H1 (cell line): ENCODE measurements at regions not wholly inside any gene's neighbourhood (a gene's known extent, or its start where the extent isn't known, plus 50 kb on each side); places are given as distances from the start of the nearest gene placed in this dataset.
"Not testable (repeated sequence)": the region's sequence is repeated elsewhere in the genome, so short reads cannot be mapped to it uniquely, and the experiment has no call there.

ENCODE experiments used
- CTCF ChIA-PET: fragments of 300-600 bp; sonication (Branson Sonifier 250); formaldehyde crosslinking; loops from one replicate; lab custom pipeline; 2021; ENCODE audit not compliant: partially characterized antibody; lab: Charles Lee
- POLR2A ChIA-PET: fragments of 300-600 bp; sonication (Branson Sonifier 250); formaldehyde crosslinking; loops from one replicate; lab custom pipeline; 2021; ENCODE audit warnings: inconsistent platforms; ENCODE audit not compliant: partially characterized antibody; lab: Charles Lee
- DNase-seq, 2 experiments: peaks; one replicate each; pipeline versions ENCODE4 v3.0.0 to v3.0.0-alpha.2; 2010 to 2022; ENCODE audit warnings: low spot score in 2 of 2, low read depth in 1 of 2, mixed read lengths in 1 of 2
- FAIRE-seq: peaks from 2 replicates; lab custom pipeline; 2011; peaks lifted over from hg19 to GRCh38; lab: Jason Lieb, UNC
- H2AFZ ChIP-seq: 2 replicates; pipeline ENCODE4 v1.8.1; 2012; ENCODE audit warnings: low read length, inconsistent platforms
- H2AK5ac ChIP-seq: 2 replicates; pipeline ENCODE4 v1.6.1; 2013; ENCODE audit warnings: low read depth, low read length
- H2BK120ac ChIP-seq: replicated peaks from 2 replicates; pipeline ENCODE3; 2013; ENCODE audit warnings: low read depth, low read length, inconsistent platforms
- H2BK12ac ChIP-seq: 2 replicates; pipeline ENCODE4 v1.6.1; 2013; ENCODE audit warnings: low read depth, low read length
- H2BK15ac ChIP-seq: 2 replicates; pipeline ENCODE4 v1.6.1; 2013; ENCODE audit warnings: low read length
- H2BK20ac ChIP-seq: 2 replicates; pipeline ENCODE4 v1.6.1; 2013; ENCODE audit warnings: low read length
- H2BK5ac ChIP-seq: 2 replicates; pipeline ENCODE4 v1.6.1; 2013; ENCODE audit warnings: low read depth, low read length
- H3K14ac ChIP-seq: 2 replicates; pipeline ENCODE4 v1.6.1; 2013; ENCODE audit warnings: inconsistent platforms; ENCODE audit not compliant: insufficient read length
- H3K18ac ChIP-seq: 2 replicates; pipeline ENCODE4 v1.6.1; 2013; ENCODE audit warnings: low read length; ENCODE audit errors: extremely low read depth
- H3K23ac ChIP-seq: 2 replicates; pipeline ENCODE4 v1.6.1; 2013; ENCODE audit warnings: inconsistent platforms; ENCODE audit not compliant: insufficient read length
- H3K23me2 ChIP-seq: 2 replicates; pipeline ENCODE4 v1.6.1; 2013; ENCODE audit warnings: low read depth, low read length
- H3K27ac ChIP-seq: 2 replicates; pipeline ENCODE4 v1.6.1; 2011; ENCODE audit warnings: low read depth, low read length, inconsistent platforms
- H3K27me3 ChIP-seq, 4 experiments: replicated peaks in 1 of 4; 1 replicate in 1 of 4; 2 replicates in 3 of 4; pipeline versions ENCODE4 v1.6.1 to v1.8.1; 2011 to 2013; ENCODE audit warnings: low read length in 3 of 4, mild to moderate bottlenecking in 3 of 4, inconsistent platforms in 2 of 4, mixed read lengths in 2 of 4, moderate library complexity in 1 of 4; ENCODE audit not compliant: control insufficient read depth in 3 of 4, insufficient read depth in 3 of 4; ENCODE audit errors: extremely low read depth in 1 of 4
- H3K36me3 ChIP-seq, 4 experiments: 2 replicates each; pipeline versions ENCODE4 v1.6.1 to v1.8.1; 2011 to 2013; ENCODE audit warnings: mild to moderate bottlenecking in 4 of 4, low read length in 3 of 4, moderate library complexity in 2 of 4, control low read depth in 1 of 4, inconsistent platforms in 1 of 4; ENCODE audit not compliant: insufficient read depth in 4 of 4, control insufficient read depth in 2 of 4
- H3K4ac ChIP-seq: replicated peaks from 2 replicates; pipeline ENCODE3; 2013; ENCODE audit warnings: low read length, low read depth, mixed read lengths, inconsistent platforms; ENCODE audit not compliant: insufficient read length
- H3K4me1 ChIP-seq, 4 experiments: replicated peaks in 1 of 4; 1 replicate in 1 of 4; 2 replicates in 3 of 4; pipeline versions ENCODE4 v1.6.1 to v1.8.1; 2011 to 2013; ENCODE audit warnings: low read length in 3 of 4, inconsistent platforms in 2 of 4, mixed read lengths in 1 of 4; ENCODE audit not compliant: insufficient read depth in 4 of 4, control insufficient read depth in 3 of 4
- H3K4me2 ChIP-seq, 2 experiments: 2 replicates each; pipeline versions ENCODE4 v1.6.1 to v1.8.1; 2011 to 2013; ENCODE audit warnings: low read depth in 2 of 2, low read length in 2 of 2, control low read depth in 1 of 2, inconsistent platforms in 1 of 2, mild to moderate bottlenecking in 1 of 2; ENCODE audit not compliant: insufficient read depth in 1 of 2
- H3K4me3 ChIP-seq, 4 experiments: fragments of 200-600, 300-600 bp in 1 of 4; sonication (generic), shearing (Covaris generic), sonication (Bioruptor Twin) in 1 of 4; 2 replicates each; pipeline versions ENCODE4 v1.5.1 to v1.8.1; 2011 to 2016; ENCODE audit warnings: low read length in 4 of 4, low read depth in 3 of 4, control low read depth in 2 of 4, inconsistent platforms in 2 of 4, mild to moderate bottlenecking in 2 of 4, mixed read lengths in 1 of 4, moderate library complexity in 1 of 4; ENCODE audit not compliant: insufficient read depth in 2 of 4; ENCODE audit errors: extremely low read depth in 1 of 4
- H3K56ac ChIP-seq: replicated peaks from 2 replicates; pipeline ENCODE3; 2013; ENCODE audit warnings: low read depth, mild to moderate bottlenecking, mixed read lengths, low read length, inconsistent platforms; ENCODE audit not compliant: insufficient read length
- H3K79me1 ChIP-seq: 2 replicates; pipeline ENCODE4 v1.6.1; 2013; ENCODE audit warnings: low read depth, low read length, control low read depth
- H3K79me2 ChIP-seq, 2 experiments: 2 replicates each; pipeline versions ENCODE4 v1.6.1 to v1.8.1; 2012 to 2013; ENCODE audit warnings: low read length in 2 of 2, mild to moderate bottlenecking in 2 of 2, inconsistent platforms in 1 of 2; ENCODE audit not compliant: insufficient read depth in 2 of 2, control insufficient read depth in 1 of 2
- H3K9ac ChIP-seq, 4 experiments: replicated peaks in 1 of 4; 1 replicate in 1 of 4; 2 replicates in 3 of 4; pipeline versions ENCODE4 v1.6.1 to v1.8.1; 2011 to 2013; ENCODE audit warnings: low read depth in 3 of 4, low read length in 3 of 4, control low read depth in 2 of 4, mild to moderate bottlenecking in 2 of 4, moderate library complexity in 2 of 4, inconsistent platforms in 1 of 4; ENCODE audit errors: extremely low read depth in 1 of 4
- H3K9me3 ChIP-seq, 2 experiments: 2 replicates each; pipeline versions ENCODE4 v1.6.1 to v1.8.1; 2012 to 2013; ENCODE audit warnings: mild to moderate bottlenecking in 2 of 2, moderate library complexity in 2 of 2, control low read depth in 1 of 2, inconsistent platforms in 1 of 2, low read depth in 1 of 2, low read length in 1 of 2, mixed read lengths in 1 of 2; ENCODE audit not compliant: insufficient read depth in 2 of 2
- H4K20me1 ChIP-seq, 2 experiments: replicated peaks in 1 of 2; 2 replicates each; pipeline versions ENCODE3 to v1.8.1; 2011 to 2013; ENCODE audit warnings: inconsistent platforms in 2 of 2, low read length in 2 of 2, mild to moderate bottlenecking in 1 of 2; ENCODE audit not compliant: insufficient read depth in 2 of 2, control insufficient read depth in 1 of 2
- H4K5ac ChIP-seq: 2 replicates; pipeline ENCODE4 v1.6.1; 2013; ENCODE audit warnings: low read length, low read depth, mixed read lengths, inconsistent platforms; ENCODE audit not compliant: insufficient read length
- H4K8ac ChIP-seq: 2 replicates; pipeline ENCODE4 v1.8.0; 2013; ENCODE audit warnings: mild to moderate bottlenecking, moderate library complexity, low read length, inconsistent platforms; ENCODE audit not compliant: insufficient read depth; ENCODE audit errors: extremely low read depth
- H4K91ac ChIP-seq: replicated peaks from 2 replicates; pipeline ENCODE3; 2013; ENCODE audit warnings: low read length, mixed read lengths, inconsistent platforms; ENCODE audit not compliant: insufficient read length
- WGBS, 2 experiments: shearing (Covaris generic) in 1 of 2; methylation state at CpG; one replicate each; pipeline versions ENCODE4 v1.1.6 to v1.1.7; 2013 to 2015; ENCODE audit warnings: low lambda C conversion rate in 2 of 2, mixed read lengths in 2 of 2, inconsistent platforms in 1 of 2, low coverage in 1 of 2, missing lambda C conversion rate in 1 of 2; ENCODE audit not compliant: insufficient replicate concordance in 2 of 2, insufficient coverage in 1 of 2, insufficient read length in 1 of 2; ENCODE audit errors: extremely low coverage in 1 of 2, missing lambda C conversion rate in 1 of 2; 5-methylcytosine and 5-hydroxymethylcytosine counted together

- H3K27me3 ChIP-seq, H2BK15ac ChIP-seq, POLR2A ChIA-PET, H3K4me1 ChIP-seq, H3K27ac ChIP-seq, H3K18ac ChIP-seq, H3K9ac ChIP-seq, H3K9me3 ChIP-seq, CTCF ChIA-PET, H2AFZ ChIP-seq, H4K20me1 ChIP-seq, H2AK5ac ChIP-seq, H3K23ac ChIP-seq, H3K14ac ChIP-seq, DNase-seq, FAIRE-seq, H3K36me3 ChIP-seq, H2BK5ac ChIP-seq, H3K4ac ChIP-seq, H2BK120ac ChIP-seq, H3K79me2 ChIP-seq, H2BK20ac ChIP-seq, H3K23me2 ChIP-seq, H3K56ac ChIP-seq, H4K8ac ChIP-seq, H3K4me3 ChIP-seq, H3K79me1 ChIP-seq, H4K5ac ChIP-seq, H2BK12ac ChIP-seq, H4K91ac ChIP-seq, H3K4me2 ChIP-seq: not testable (repeated sequence)
- WGBS, 2 experiments, result no CpG with 5 or more reads among the region's 18 CpGs
Observed at GRCh38 chrX:121877337-121877736, 829.9 kb downstream of the GLUD2 start.
